ENCODE measurements at regions not wholly inside any gene's neighbourhood (a gene's known extent, or its start where the extent isn't known, plus 50 kb on each side); places are given as distances from the start of the nearest gene placed in this dataset.

DNA sequence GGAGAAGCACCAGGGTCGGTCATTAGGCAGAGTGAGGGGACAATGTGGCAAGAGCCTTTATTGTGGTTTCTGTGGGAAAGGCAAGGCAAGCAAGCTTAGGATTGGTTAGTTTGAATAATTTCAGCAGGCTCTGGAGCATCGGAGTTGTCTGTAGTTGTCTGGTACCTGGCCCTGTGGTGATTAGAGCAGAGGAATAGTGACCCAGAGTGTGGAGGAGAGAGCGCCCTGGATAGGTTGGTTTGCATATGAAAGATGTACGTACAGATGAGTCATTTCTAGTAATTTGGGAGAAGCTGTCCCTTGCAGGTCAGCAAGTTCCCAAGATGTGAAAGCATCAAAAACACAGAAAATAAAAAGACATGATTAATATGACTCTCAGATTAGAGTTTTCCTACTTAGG is 383.1 kb upstream of the MEX3C start:
- no CpG with 5 or more reads among the region's 4 CpGs for WGBS (ENCODE audit: extremely low coverage, insufficient read length, low lambda C conversion rate)

More for the DNA sequence above, 383.1 kb upstream of the MEX3C start:
- H4K91ac ChIP-seq (ENCODE audit: insufficient read length, low read depth, low read length): no peak overlapping the region
- H2AFZ ChIP-seq (ENCODE audit: low read length): no peak overlapping the region
- Mint-ChIP-seq H3K27ac (no peak overlapping the region), H3K4me3 (no peak overlapping the region), H3K9me3 (peaks cover 0 to 3% of the 10 kb centered on the region in 2 experiments; a peak in 1 of 5 replicates), H3K27me3 (ENCODE audit: low read depth) (peaks cover 82% of the 10 kb centered on the region), H3K36me3 (ENCODE audit: insufficient read depth in 1 of 3, low read depth in 3 of 3) (peaks cover 0 to 1% (median 0%) of the 10 kb centered on the region in 3 experiments; a peak in 2 of 7 replicates), H3K4me1 (peaks cover 8 to 14% of the 10 kb centered on the region in 2 experiments)
- H4K5ac ChIP-seq (ENCODE audit: insufficient read length, low read depth, low read length): no peak overlapping the region
- no peak overlapping the region for H3K14ac ChIP-seq (ENCODE audit: insufficient read depth, low read length)
- H3K4ac ChIP-seq (ENCODE audit: low read depth, low read length): no peak overlapping the region
- H2AK5ac ChIP-seq (ENCODE audit: insufficient read length, low read length): no peak overlapping the region
- H3K27ac ChIP-seq (ENCODE audit: insufficient read length, low read depth, low read length): no peak overlapping the region
- 0 out of 2 replicates have a peak, but pooled peaks cover 2% of the 10 kb centered on the region for H3K4me1 ChIP-seq (ENCODE audit: insufficient read depth, low read length)
- no peaks in the 10 kb centered on the region; the same call in 1 of the 2 replicates for H3K27me3 ChIP-seq (ENCODE audit: insufficient read depth, low read length)
- no peaks in the 10 kb centered on the region for H3K79me2 ChIP-seq (ENCODE audit: insufficient read depth, low read length)
- H2BK20ac ChIP-seq (ENCODE audit: low read depth, low read length, poor library complexity, severe bottlenecking): no peak overlapping the region
- no peak overlapping the region for H3K56ac ChIP-seq (ENCODE audit: insufficient read length, low read depth, low read length)
- H4K20me1 ChIP-seq (ENCODE audit: control insufficient read depth, insufficient read depth, insufficient read length): no peaks in the 10 kb centered on the region
- no peak overlapping the region for H3K23ac ChIP-seq (ENCODE audit: insufficient read length, low read depth, low read length)
- no peak for TF ChIP-seq CTCF (conservative IDR thresholded peaks at IDR 0.05)
- H2BK120ac ChIP-seq (ENCODE audit: low read depth, low read length, poor library complexity, severe bottlenecking): no peak overlapping the region
- no peak overlapping the region for H2BK12ac ChIP-seq (ENCODE audit: insufficient read length, low read depth, low read length)
- no peak overlapping the region for H4K8ac ChIP-seq (replicated peaks; ENCODE audit: insufficient read length, low read depth, low read length)
- H3K23me2 ChIP-seq (ENCODE audit: insufficient read length, low read depth, low read length, poor library complexity, severe bottlenecking): no peaks in the 10 kb centered on the region
- no peak overlapping the region for H3K4me2 ChIP-seq (ENCODE audit: insufficient read depth, insufficient read length, low read length)
- no peak overlapping the region for H2BK5ac ChIP-seq (ENCODE audit: insufficient read length, low read length)
- no peaks in the 10 kb centered on the region for H3K9me3 ChIP-seq (ENCODE audit: control insufficient read depth, low read depth, low read length)
- H2BK15ac ChIP-seq (ENCODE audit: low read depth, low read length): no peak overlapping the region
- no peak overlapping the region for H3K18ac ChIP-seq (ENCODE audit: insufficient read length, low read depth, low read length)
- no peak overlapping the region for H3T11ph ChIP-seq (ENCODE audit: low read length)
- DNase-seq: no peak
- H3K79me1 ChIP-seq (ENCODE audit: insufficient read depth, low read depth, low read length, poor library complexity, severe bottlenecking): no peaks in the 10 kb centered on the region
- H3K9ac ChIP-seq (ENCODE audit: extremely low read depth, insufficient read length, low read length): no peak overlapping the region
